NB4 (cell line): ENCODE measurements at regions not wholly inside any gene's neighbourhood (a gene's known extent, or its start where the extent isn't known, plus 50 kb on each side); places are given as distances from the start of the nearest gene placed in this dataset.

Experiments used
- MAX ChIP-seq: IDR thresholded peaks from 2 replicates; pipeline ENCODE4 v1.6.1; 2011; ENCODE audit warnings: low read depth, low read length
- POLR2A ChIP-seq: IDR thresholded peaks from 2 replicates; pipeline ENCODE4 v1.6.1; 2011; ENCODE audit warnings: mild to moderate bottlenecking; ENCODE audit not compliant: insufficient read length; ENCODE audit errors: extremely low read depth
- TF ChIP-seq, protein P1 (sequence below): IDR thresholded peaks from one replicate; pipeline ENCODE4 v1.5.1; 2012; ENCODE audit warnings: low read depth, low read length

- TF ChIP-seq, protein P1, sequence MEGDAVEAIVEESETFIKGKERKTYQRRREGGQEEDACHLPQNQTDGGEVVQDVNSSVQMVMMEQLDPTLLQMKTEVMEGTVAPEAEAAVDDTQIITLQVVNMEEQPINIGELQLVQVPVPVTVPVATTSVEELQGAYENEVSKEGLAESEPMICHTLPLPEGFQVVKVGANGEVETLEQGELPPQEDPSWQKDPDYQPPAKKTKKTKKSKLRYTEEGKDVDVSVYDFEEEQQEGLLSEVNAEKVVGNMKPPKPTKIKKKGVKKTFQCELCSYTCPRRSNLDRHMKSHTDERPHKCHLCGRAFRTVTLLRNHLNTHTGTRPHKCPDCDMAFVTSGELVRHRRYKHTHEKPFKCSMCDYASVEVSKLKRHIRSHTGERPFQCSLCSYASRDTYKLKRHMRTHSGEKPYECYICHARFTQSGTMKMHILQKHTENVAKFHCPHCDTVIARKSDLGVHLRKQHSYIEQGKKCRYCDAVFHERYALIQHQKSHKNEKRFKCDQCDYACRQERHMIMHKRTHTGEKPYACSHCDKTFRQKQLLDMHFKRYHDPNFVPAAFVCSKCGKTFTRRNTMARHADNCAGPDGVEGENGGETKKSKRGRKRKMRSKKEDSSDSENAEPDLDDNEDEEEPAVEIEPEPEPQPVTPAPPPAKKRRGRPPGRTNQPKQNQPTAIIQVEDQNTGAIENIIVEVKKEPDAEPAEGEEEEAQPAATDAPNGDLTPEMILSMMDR: no peak
- TF ChIP-seq POLR2A (no peak), MAX (no peak)
Measured at GRCh38 chr1:237975376-237975775, 84.7 kb upstream of the ZP4 start.
